ENCODE measurements at regions not wholly inside any gene's neighbourhood (a gene's known extent, or its start where the extent isn't known, plus 50 kb on each side); places are given as distances from the start of the nearest gene placed in this dataset.

DNA sequence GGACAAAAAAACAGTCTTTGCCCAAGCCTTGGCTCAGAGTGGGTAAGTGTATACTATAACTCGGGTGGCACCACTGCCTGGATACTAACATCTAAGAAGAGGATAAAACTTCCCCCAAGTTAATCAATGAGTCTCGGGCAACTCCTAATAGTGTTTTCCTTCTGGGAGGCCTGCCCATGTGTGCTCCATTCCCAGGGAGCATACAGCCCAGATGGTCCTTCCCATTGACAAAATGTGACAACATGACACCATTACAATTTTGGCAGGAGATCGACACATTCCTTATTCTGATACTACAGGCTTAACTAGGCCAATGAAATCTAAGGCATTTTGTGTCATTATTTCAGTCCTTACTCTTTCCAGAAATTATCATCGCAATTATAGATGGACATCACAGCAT, 52.7 kb upstream of the CRIM1 start:
- no peak for DNase-seq (ENCODE audit: low read depth)
- TF ChIP-seq, protein P1, sequence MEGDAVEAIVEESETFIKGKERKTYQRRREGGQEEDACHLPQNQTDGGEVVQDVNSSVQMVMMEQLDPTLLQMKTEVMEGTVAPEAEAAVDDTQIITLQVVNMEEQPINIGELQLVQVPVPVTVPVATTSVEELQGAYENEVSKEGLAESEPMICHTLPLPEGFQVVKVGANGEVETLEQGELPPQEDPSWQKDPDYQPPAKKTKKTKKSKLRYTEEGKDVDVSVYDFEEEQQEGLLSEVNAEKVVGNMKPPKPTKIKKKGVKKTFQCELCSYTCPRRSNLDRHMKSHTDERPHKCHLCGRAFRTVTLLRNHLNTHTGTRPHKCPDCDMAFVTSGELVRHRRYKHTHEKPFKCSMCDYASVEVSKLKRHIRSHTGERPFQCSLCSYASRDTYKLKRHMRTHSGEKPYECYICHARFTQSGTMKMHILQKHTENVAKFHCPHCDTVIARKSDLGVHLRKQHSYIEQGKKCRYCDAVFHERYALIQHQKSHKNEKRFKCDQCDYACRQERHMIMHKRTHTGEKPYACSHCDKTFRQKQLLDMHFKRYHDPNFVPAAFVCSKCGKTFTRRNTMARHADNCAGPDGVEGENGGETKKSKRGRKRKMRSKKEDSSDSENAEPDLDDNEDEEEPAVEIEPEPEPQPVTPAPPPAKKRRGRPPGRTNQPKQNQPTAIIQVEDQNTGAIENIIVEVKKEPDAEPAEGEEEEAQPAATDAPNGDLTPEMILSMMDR (IDR thresholded peaks at IDR 0.05; ENCODE audit: low read length, missing control alignments): no peak
- no peak overlapping the region for H3K4me3 ChIP-seq (replicated peaks; ENCODE audit: low read depth, low read length)

DNA sequence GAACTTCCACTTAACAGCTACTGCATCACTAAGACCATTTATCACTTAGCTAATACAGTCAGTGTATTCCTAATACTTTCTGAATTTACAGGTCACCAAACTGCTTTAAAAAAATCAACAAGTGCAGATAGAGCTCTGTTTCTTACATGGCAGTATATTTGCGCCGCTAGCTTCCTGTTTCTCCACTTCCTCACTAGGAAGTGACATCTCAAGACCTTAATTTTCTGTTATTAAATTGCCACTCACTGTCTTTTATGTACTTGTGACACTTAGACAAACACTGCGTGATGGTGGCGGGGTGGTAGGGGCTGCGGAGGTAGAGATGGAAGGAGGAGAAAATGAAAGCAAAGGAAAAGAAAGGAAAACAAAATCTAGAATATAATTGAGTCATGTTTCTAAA, 53.7 kb upstream of the CRIM1 start:
- H3K4me3 ChIP-seq (replicated peaks; ENCODE audit: low read depth, low read length): no peak overlapping the region
- DNase-seq (ENCODE audit: low read depth): no peak
- TF ChIP-seq, protein P1 (IDR thresholded peaks at IDR 0.05; ENCODE audit: low read length, missing control alignments): no peak

DNA sequence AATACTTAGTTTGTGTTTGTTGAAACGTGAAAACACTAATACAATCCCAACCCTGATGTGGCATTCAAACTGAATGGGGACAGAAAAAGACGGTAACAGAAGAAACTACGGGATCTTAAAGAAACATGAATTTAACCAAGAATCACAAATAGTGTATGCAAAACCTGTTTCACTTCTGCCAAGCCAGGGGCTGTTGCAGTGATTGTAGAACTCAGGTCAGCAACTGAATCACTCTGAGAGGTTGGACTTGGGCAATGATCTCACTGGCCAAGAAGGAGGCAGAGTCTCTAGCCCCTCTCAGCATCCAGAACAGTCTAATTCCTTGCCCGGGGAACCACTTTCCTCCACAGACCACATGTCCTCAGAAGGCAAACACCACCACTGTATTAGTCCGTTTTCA, 54.9 kb upstream of the CRIM1 start:
- TF ChIP-seq, protein P1 (IDR thresholded peaks at IDR 0.05; ENCODE audit: low read length, missing control alignments): no peak
- H3K4me3 ChIP-seq (replicated peaks; ENCODE audit: low read depth, low read length): no peak overlapping the region
- DNase-seq (ENCODE audit: low read depth): no peak

DNA sequence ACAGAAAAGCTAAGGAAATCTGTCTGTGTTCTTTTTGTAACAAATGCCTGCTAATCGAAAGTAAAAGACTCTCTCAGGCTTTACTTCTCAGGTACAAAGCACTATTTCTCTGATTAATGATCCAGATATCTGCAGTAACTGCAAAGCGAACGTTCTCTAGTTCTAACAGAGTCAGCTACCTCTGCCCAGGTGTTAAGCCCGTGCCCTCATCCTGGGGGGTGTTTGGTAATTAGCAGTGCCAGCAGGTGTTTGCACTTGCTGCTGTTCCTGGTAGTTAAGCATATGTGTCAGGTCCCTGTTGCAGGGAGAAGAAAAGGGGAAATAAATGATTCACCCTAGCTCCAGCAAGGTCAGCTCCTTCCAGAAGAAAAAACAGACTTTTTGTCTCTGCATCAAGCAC, 58.8 kb upstream of the CRIM1 start:
- DNase-seq (ENCODE audit: low read depth): no peak
- H3K4me3 ChIP-seq (replicated peaks; ENCODE audit: low read depth, low read length): no peak overlapping the region
- TF ChIP-seq, protein P1 (IDR thresholded peaks at IDR 0.05; ENCODE audit: low read length, missing control alignments): no peak

DNA sequence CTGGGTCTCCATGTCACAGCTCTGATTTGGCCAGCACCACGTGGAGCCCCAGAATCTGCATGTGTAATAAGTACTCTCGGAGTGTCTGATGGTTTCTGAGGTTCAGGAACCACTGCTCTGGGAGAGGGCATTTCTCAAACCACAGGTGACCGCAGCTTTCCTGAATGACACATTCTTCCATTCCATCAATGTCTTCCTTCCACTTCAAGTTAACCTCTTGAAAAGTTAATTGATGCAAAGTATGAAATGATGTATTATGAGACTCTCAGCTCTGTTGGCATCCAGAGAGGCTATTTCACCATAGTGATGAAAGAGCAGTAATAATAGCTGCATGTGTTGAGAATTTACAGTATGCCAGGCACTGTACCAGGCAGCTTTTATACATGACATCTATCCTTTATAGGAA, 61.3 kb upstream of the CRIM1 start:
- DNase-seq (ENCODE audit: low read depth): no peak
- no peak overlapping the region for H3K4me3 ChIP-seq (replicated peaks; ENCODE audit: low read depth, low read length)
- TF ChIP-seq, protein P1 (IDR thresholded peaks at IDR 0.05; ENCODE audit: low read length, missing control alignments): no peak

DNA sequence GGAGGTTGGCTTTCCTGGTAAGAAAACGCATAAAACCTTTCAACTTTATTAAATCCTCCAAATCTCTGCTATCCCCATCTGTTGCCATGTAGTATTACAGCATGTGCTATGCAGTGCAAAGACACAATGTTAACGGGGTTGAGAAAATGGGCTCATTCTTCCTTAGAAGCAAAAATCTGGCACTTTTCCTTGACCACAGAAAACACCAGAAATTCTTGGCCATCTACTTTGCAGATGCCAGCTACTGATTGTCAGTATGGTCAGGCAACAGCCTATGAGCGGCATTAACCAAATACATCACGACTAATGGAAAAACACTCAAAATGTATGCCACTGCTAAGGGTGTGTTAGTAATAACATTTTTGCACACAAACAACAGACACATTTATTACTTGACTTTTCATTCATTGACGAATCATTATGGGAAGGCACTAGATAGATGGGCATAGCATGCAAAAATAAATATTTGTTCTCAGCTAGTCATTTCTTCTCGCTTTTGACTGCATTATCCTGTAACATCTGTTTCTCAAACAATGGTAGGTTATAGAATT, 65.2 kb upstream of the CRIM1 start:
- DNase-seq (ENCODE audit: low read depth): no peak
- TF ChIP-seq, protein P1 (IDR thresholded peaks at IDR 0.05; ENCODE audit: low read length, missing control alignments): no peak
- no peak overlapping the region for H3K4me3 ChIP-seq (replicated peaks; ENCODE audit: low read depth, low read length)

DNA sequence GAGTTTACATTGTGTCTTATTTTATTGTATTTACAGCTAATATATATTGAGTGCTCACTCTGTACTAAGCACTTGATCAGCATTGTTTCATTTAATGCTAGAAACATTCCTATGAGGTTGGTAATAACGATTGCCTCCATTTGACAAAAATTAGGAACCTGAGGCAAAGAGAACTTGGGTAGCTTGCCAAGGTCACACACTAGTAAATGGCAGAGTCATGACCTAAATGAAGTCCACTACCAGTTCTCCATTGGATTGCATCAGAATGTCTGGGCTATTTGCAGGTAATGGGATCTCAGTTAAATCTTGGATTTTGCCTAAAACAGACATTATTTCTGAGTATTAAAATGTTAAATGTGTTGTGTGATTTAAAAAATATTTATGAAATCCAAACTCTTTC, 65.8 kb upstream of the CRIM1 start:
- TF ChIP-seq, protein P1 (IDR thresholded peaks at IDR 0.05; ENCODE audit: low read length, missing control alignments): no peak
- DNase-seq (ENCODE audit: low read depth): no peak
- no peak overlapping the region for H3K4me3 ChIP-seq (replicated peaks; ENCODE audit: low read depth, low read length)
